GM19240 (cell line): ENCODE measurements at regions not wholly inside any gene's neighbourhood (a gene's known extent, or its start where the extent isn't known, plus 50 kb on each side); places are given as distances from the start of the nearest gene placed in this dataset.
"Not testable (repeated sequence)": the region's sequence is repeated elsewhere in the genome, so short reads cannot be mapped to it uniquely, and the experiment has no call there.

ENCODE experiments used
- DNase-seq: peaks from one replicate; pipeline ENCODE4 v3.0.0; 2011; ENCODE audit warnings: low spot score; ENCODE audit not compliant: insufficient read length

GRCh38 chr9:115533511-115533910 lies 415.6 kb upstream of the TNC start:
- DNase-seq: no peak

- DNase-seq: no peak
These were observed 422.1 kb upstream of the TNC start for GRCh38 chr9:115540091-115540490.

GRCh38 chr9:115543511-115543910 lies 425.6 kb upstream of the TNC start:
- DNase-seq: no peak

- no peak for DNase-seq
These were observed 430.8 kb upstream of the TNC start for GRCh38 chr9:115548609-115549260.

- no peak for DNase-seq
These were observed 433.4 kb upstream of the TNC start for GRCh38 chr9:115551396-115551795.

GRCh38 chr9:115553060-115553773 lies 435.3 kb upstream of the TNC start:
- no peak for DNase-seq

GRCh38 chr9:115556432-115556831 lies 438.5 kb upstream of the TNC start:
- DNase-seq: no peak

GRCh38 chr9:115575147-115575546 lies 457.2 kb upstream of the TNC start:
- no peak for DNase-seq

GRCh38 chr9:115585458-115585857 lies 467.5 kb upstream of the TNC start:
- not testable (repeated sequence) for DNase-seq

- no peak for DNase-seq
These were observed 469.4 kb upstream of the TNC start for GRCh38 chr9:115587310-115587709.

GRCh38 chr9:115590011-115590410 lies 472.1 kb upstream of the TNC start:
- no peak for DNase-seq

GRCh38 chr9:115591584-115591984 lies 473.6 kb upstream of the TNC start:
- DNase-seq: no peak

- DNase-seq: no peak
These were observed 475.7 kb upstream of the TNC start for GRCh38 chr9:115593587-115594091.

- DNase-seq: no peak
These were observed 476.6 kb upstream of the TNC start for GRCh38 chr9:115594557-115594956.

- no peak for DNase-seq
These were observed 478.2 kb upstream of the TNC start for GRCh38 chr9:115596021-115596745.

- DNase-seq: no peak
These were observed 478.8 kb upstream of the TNC start for GRCh38 chr9:115596746-115597080.

GRCh38 chr9:115597330-115597895 lies 479.5 kb upstream of the TNC start:
- no peak for DNase-seq

- no peak for DNase-seq
These were observed 480.8 kb upstream of the TNC start for GRCh38 chr9:115598751-115599150.

GRCh38 chr9:115599898-115600297 lies 481.9 kb upstream of the TNC start:
- no peak for DNase-seq

GRCh38 chr9:115601434-115601833 lies 483.5 kb upstream of the TNC start:
- no peak for DNase-seq

GRCh38 chr9:115604831-115605483 lies 487.0 kb upstream of the TNC start:
- no peak for DNase-seq

- DNase-seq: no peak
These were observed 488.9 kb upstream of the TNC start for GRCh38 chr9:115606838-115607237.
